Right cardiac atrium (tissue), 5 donors: ENCODE measurements at regions not wholly inside any gene's neighbourhood (a gene's known extent, or its start where the extent isn't known, plus 50 kb on each side); places are given as distances from the start of the nearest gene placed in this dataset.
A peak's percentile ranks its signal among the peaks of the same experiment; 100 is the strongest.
"Not testable (repeated sequence)": the region's sequence is repeated elsewhere in the genome, so short reads cannot be mapped to it uniquely, and the experiment has no call there.

Experiments used
- ATAC-seq, 2 donors: fragments of 200-7000 bp; cut with Tn5 transposase; one replicate each; pipeline versions ENCODE4 v1.8.0 to v1.9.1; 2020; ENCODE audit warnings: moderate library complexity in 2 of 2, mild to moderate bottlenecking in 1 of 2
- DNase-seq, 3 donors: peaks; one replicate each; pipeline ENCODE4 v3.0.0-alpha.2; 2020
- H3K27ac ChIP-seq: one replicate; pipeline ENCODE4 v1.5.1; 2013; ENCODE audit warnings: mild to moderate bottlenecking, low read length, control low read depth, moderate library complexity
- H3K27me3 ChIP-seq: one replicate; pipeline ENCODE4 v1.6.1; 2013; ENCODE audit not compliant: control insufficient read depth, insufficient read depth
- H3K4me1 ChIP-seq: one replicate; pipeline ENCODE4 v1.6.1; 2013; ENCODE audit warnings: low read length; ENCODE audit not compliant: control insufficient read depth, insufficient read depth
- H3K4me3 ChIP-seq: one replicate; pipeline ENCODE4 v1.5.1; 2013; ENCODE audit warnings: low read length, control low read depth
- H3K9me3 ChIP-seq: one replicate; pipeline ENCODE4 v1.6.1; 2013; ENCODE audit warnings: low read length; ENCODE audit not compliant: control insufficient read depth
- WGBS: extraction: QIAGEN DNeasy Blood & Tissue Kit; methylation state at CpG from one replicate; pipeline ENCODE4 v1.1.7; 2013; 5-methylcytosine and 5-hydroxymethylcytosine counted together
- intact Hi-C, 4 donors: fragments of 100-400 bp; cut with DNase I; formaldehyde crosslinking; loops; one replicate each; pipeline versions ENCODE4 v1.11.0 to v1.14.0; 2022 to 2023
- donor health status: healthy with polysubstance abuse.
- donor health status: DM: no; HTN: yes; CAD: no.
- donor health status: DM: no; HTN: no; CAD: no.
- donor health status: DM: no; HTN: yes; CAD: no; lungs with severe emphysema.
- donor health status: DM: yes; HTN: yes; CAD: no.

DNA sequence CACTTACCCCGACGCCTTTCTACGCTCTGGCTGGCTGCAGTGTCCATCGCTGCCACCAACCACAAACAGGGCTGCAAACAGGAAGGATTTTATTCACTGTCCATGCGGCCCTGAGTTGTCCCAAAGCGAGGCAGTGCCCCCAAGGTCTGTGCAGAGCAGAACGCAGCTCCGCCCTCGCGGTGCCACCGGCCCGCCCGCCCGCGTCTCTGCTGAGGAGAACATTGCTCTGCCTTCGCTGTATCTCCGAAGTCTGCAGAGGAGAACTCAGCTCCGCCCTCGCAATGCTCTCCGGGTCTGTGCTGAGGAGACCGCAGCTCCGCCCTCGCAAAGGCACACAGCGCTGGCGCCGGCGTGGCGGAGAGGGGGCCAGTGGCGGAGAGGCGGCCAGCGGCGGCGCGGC is 645.1 kb downstream of the FAM72C start:
- H3K4me3 ChIP-seq, H3K9me3 ChIP-seq, H3K27ac ChIP-seq, intact Hi-C loops, H3K27me3 ChIP-seq, H3K4me1 ChIP-seq, ATAC-seq: not testable (repeated sequence)
- WGBS: 93% methylated on average over 15 of the region's 34 CpGs
- DNase-seq: peak in 2 of 3 donors; percentile 15 to 39

- intact Hi-C loops: not testable (repeated sequence)
Observed at GRCh38 chr1:143311154-143311553, 660.6 kb downstream of the FAM72C start.

More at GRCh38 chr1:143311154-143311553, 660.6 kb downstream of the FAM72C start:
- ATAC-seq, H3K4me1 ChIP-seq, H3K4me3 ChIP-seq, H3K27ac ChIP-seq, DNase-seq, H3K27me3 ChIP-seq, H3K9me3 ChIP-seq: not testable (repeated sequence)
